Pons (tissue), 1 donor: ENCODE measurements at regions not wholly inside any gene's neighbourhood (a gene's known extent, or its start where the extent isn't known, plus 50 kb on each side); places are given as distances from the start of the nearest gene placed in this dataset.
A peak's percentile ranks its signal among the peaks of the same experiment; 100 is the strongest.

Experiments used
- DNase-seq: peaks from one replicate; pipeline ENCODE4 v3.0.0-alpha.2; 2016; ENCODE audit warnings: low spot score

GRCh38 chr5:173764332-173765028 is 123.7 kb upstream of the CPEB4 start:
- DNase-seq = peak; percentile 44

GRCh38 chr5:173765029-173765644 is 123.0 kb upstream of the CPEB4 start:
- no peak for DNase-seq

- DNase-seq = no peak
Observed at GRCh38 chr5:173765661-173766060, 122.5 kb upstream of the CPEB4 start.

DNA sequence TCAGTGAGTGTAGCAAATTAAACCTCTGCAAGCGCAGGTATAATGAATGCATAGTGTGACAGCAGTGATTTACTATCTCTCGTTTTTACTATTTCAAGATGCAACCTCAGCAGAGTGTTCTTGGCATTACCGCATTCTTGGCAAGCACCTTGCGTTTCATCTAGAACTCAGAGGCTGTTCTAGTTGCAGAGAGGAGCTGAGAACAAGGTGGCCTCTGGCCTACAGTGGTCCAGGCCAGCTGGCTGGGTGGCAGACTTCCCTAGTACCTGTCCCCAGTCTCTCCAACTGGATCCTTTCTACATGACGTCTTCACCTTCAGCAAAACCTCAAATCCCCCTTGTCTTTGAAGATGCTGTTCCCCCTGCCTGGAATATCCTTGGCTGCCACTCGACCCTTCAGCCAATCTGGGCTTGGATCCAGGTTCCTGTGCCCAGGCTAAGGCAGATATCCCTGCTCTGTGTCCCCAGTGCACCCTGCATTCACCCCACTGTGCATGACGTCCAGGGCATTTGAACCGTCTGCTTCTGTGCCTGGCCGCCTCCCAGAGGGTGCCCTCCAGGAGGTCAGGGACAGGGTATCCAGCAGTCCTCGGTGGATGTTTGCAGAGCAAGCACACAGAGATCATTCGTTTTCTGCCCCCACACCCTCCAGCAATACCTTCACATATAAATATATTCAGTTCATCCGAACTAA is 120.4 kb upstream of the CPEB4 start:
- DNase-seq = peak; percentile 58

GRCh38 chr5:173768267-173768806 is 119.8 kb upstream of the CPEB4 start:
- no peak for DNase-seq

DNA sequence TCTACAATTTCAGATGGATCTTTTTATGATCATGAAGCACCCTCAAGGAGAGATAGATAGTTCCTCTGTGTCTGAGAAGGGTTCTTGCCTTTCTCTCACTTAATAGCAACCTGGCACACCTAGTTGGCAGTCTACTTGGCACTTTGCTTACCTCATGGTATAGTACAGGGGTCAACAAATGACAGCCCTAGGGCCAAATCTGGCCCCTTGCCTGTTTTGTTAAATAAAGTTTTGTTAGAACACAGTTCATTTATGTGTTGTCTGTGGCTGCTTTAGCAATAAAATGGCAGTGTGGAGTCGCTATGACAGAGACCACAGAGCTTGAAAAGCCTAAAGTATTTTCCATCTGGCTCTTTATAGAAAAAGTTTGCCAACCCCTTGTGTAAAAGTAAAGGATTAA is 119.3 kb upstream of the CPEB4 start:
- DNase-seq = no peak

GRCh38 chr5:173770637-173771036 is 117.5 kb upstream of the CPEB4 start:
- no peak for DNase-seq

DNA sequence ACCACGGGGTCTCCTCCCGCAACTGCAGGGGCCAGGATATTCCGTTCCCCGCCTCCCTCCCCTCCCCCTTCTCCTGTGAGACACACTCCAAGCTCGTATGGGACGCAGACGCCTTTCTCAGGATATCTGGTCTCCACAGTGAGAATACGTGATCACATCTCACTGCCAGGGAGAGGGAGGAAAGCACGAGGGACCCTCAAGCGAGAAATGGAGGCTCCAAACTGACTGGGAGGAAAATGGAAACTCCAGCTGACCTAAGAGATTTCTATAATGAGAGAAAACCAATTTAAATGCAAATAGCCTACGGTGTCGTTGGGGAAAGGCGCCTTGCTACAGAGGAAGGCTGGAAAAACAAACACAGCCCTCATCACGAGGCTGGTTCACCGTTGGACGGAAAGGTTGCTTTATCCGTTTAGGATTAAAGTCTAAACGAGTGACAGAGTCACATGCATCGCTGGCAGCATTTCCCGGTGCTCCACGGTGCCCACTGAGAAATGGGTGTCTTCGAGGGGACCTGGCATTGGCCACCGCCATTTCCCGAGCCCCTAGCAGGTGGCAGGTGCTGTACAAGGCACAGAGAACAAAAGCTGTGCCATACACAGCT is 116.9 kb upstream of the CPEB4 start:
- no peak for DNase-seq

DNA sequence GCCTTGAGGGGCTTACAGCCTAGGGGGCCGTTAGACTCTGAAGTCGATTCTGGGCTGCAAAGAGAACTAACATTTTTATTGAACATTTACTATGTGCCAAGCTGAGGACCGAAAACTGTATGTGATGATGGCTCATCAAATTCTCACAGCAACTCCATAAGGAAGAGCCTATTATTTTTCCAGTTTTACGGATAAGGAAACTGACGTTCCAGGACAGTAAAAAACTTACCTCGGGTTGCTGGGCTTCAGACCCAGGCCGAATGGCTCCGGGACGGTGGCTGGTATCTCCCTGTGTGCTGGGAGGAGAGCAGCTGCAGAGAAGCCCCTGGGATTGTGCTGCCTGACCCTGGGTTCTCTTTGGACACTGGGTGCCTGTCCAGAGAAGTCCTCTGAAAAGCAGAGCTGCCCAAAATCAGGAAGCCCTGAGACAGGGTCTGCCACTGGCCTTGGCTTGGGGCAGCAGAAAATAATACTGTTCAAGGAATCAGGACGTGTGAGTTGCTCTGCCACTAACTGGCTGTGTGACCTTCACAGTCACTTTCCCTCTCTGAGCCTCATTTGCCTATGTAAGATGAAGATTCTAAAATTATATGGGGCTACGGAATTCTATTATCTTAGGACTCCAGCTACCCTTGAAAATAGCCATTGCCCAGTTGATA is 116.3 kb upstream of the CPEB4 start:
- DNase-seq = no peak

DNA sequence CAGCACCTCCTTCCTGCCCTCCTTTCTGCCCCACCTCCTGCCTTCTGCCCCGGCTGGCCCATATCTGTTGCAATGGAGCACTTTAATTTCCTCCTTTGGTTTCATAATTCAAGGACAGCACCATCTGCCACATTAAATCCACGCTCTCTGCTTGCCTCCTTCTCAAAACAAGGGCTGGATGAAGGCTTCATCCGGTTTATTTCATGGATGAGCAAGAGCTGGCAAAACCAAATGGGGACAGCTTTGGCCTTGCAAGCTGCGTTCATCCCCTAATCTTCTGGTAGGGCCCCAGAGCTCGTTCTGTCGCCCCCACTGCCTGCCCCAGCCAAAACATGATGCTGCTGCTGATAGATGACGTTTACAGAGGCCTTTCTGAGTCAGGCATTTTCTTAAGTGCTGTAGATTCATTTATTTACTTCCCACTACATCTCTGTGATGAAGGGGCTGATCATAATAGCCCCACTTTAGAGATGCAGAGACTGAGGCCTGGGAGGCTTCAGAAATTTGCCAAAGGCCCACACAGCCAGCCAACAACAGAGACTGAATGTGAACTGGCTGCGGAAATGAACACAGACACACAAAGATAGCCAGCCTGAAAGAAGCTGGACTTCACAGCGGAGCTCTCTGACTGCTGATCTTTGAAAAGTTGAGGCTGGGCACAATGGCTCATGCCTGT is 115.6 kb upstream of the CPEB4 start:
- DNase-seq = no peak

GRCh38 chr5:173774271-173774761 is 113.8 kb upstream of the CPEB4 start:
- peak; percentile 45 for DNase-seq

- peak; percentile 24 for DNase-seq
Observed at GRCh38 chr5:173775261-173776197, 112.6 kb upstream of the CPEB4 start.

GRCh38 chr5:173777149-173777548 is 111.0 kb upstream of the CPEB4 start:
- DNase-seq = no peak

- DNase-seq = no peak
Observed at GRCh38 chr5:173777674-173778073, 110.5 kb upstream of the CPEB4 start.

DNA sequence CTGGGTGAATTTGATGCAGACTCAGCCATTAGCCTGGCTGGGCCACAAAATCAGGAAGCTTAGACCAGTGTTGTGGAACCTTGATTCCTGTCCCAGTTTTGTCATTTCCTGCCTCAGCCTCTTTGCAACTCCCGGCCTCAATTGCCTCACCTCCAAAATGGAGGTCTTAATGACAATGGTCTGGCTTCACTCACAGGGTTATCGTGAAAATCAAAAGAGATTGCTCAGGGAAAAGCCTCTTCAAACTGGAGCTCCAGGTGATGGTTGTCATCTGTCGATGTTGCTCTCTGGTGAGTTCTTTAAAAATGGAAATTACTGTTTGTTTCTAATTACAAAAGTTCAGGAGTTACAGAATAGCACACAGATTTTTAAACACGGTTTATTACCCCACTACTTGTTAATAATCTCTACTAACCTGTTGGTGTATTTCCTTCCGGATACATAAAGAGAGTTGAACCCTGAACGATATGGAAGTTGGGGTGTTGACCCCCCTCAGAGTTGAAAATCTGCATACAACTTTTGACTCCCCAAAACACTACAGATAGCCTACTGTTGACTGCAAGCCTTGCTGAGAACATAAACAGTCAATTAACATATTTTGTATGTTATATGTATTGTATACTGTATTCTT is 109.9 kb upstream of the CPEB4 start:
- DNase-seq = no peak

GRCh38 chr5:173778784-173779304 is 109.3 kb upstream of the CPEB4 start:
- DNase-seq = no peak

GRCh38 chr5:173780235-173781234 is 107.6 kb upstream of the CPEB4 start:
- no peak for DNase-seq

DNA sequence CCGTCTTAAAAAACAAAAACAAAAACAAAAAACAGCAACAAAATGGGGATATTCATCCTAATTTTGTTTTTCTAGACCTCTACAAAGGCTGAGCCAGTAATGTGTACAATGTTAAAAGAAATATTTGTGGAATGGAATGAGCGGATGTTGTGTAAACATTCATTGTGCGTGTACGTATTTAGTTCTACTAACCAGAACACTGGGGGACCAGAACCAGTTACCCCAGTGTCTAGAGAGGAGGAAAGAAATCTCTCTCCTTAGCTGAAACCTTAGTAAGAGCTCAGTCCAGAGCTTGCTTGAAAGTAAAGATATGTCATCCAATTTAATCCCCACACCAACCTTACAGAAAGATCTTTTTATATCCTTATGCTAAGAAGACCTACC is 106.7 kb upstream of the CPEB4 start:
- no peak for DNase-seq
